Breast epithelium (tissue), 4 donors: ENCODE measurements at regions not wholly inside any gene's neighbourhood (a gene's known extent, or its start where the extent isn't known, plus 50 kb on each side); places are given as distances from the start of the nearest gene placed in this dataset.
A peak's percentile ranks its signal among the peaks of the same experiment; 100 is the strongest.

ENCODE experiments used
- DNase-seq, 2 donors: peaks; one replicate each; pipeline ENCODE4 v3.0.0-alpha.2; 2019; ENCODE audit warnings: low spot score in 2 of 2
- H3K27ac ChIP-seq, 2 donors: fragments of 200-600 bp; sonication (generic) in 1 of 2; one replicate each; pipeline ENCODE4 v1.5.1; 2016 to 2019; ENCODE audit warnings: mild to moderate bottlenecking in 1 of 2
- H3K27me3 ChIP-seq, 2 donors: fragments of 200-600 bp; sonication (generic) in 1 of 2; one replicate each; pipeline versions ENCODE4 v1.5.1 to v1.6.0; 2017 to 2019; ENCODE audit warnings: control low read depth in 1 of 2, mild to moderate bottlenecking in 1 of 2
- H3K36me3 ChIP-seq: fragments of 200-600 bp; one replicate; pipeline ENCODE4 v1.5.1; 2019
- H3K4me1 ChIP-seq, 2 donors: fragments of 200-600 bp; sonication (generic); one replicate each; pipeline ENCODE4 v1.5.1; 2016 to 2019; ENCODE audit warnings: control low read depth in 1 of 2
- H3K4me3 ChIP-seq, 3 donors: fragments of 200-600 bp; sonication (generic); 1 replicate in 2 of 3; 2 replicates in 1 of 3; pipeline ENCODE4 v1.5.1; 2016 to 2019; ENCODE audit warnings: mild to moderate bottlenecking in 3 of 3, moderate library complexity in 2 of 3
- H3K9me3 ChIP-seq, 2 donors: fragments of 200-600 bp; sonication (generic) in 1 of 2; one replicate each; pipeline ENCODE4 v1.5.1; 2016 to 2019; ENCODE audit warnings: control low read depth in 1 of 2
- CTCF ChIP-seq, 3 donors: fragments of 450-650 bp; IDR thresholded peaks; one replicate each; pipeline ENCODE4 v1.5.1; 2016 to 2017; ENCODE audit warnings: antibody characterized with exemption in 3 of 3, mild to moderate bottlenecking in 3 of 3, moderate library complexity in 3 of 3
- POLR2A ChIP-seq: fragments of 450-650 bp; IDR thresholded peaks from one replicate; pipeline ENCODE4 v1.6.1; 2016; ENCODE audit warnings: antibody characterized with exemption, mild to moderate bottlenecking, moderate library complexity
- POLR2AphosphoS5 ChIP-seq, 3 donors: sonication (generic); formaldehyde crosslinking; IDR thresholded peaks; one replicate each; pipeline ENCODE4 v1.6.1; 2017; ENCODE audit warnings: antibody characterized with exemption in 3 of 3
- intact Hi-C: fragments of 100-400 bp; cut with DNase I; formaldehyde crosslinking; loops from one replicate; pipeline ENCODE4 v1.15.1; 2023; ENCODE audit warnings: low total_unique reads

- TF ChIP-seq POLR2AphosphoS5 (IDR thresholded peaks at IDR 0.05) (no peak), POLR2A (no peak), CTCF (IDR thresholded peaks at IDR 0.05) (no peak)
- H3K4me3 ChIP-seq: no peak overlapping the region
- no peaks in the 10 kb centered on the region for H3K4me1 ChIP-seq
- intact Hi-C loops: no loop called here
- peaks cover 0 to 6% of the 10 kb centered on the region in 2 donors for H3K9me3 ChIP-seq
- no peaks in the 10 kb centered on the region for H3K27me3 ChIP-seq
- no peaks in the 10 kb centered on the region for H3K36me3 ChIP-seq
- DNase-seq: no peak
- no peak overlapping the region for H3K27ac ChIP-seq
Observed at GRCh38 chr16:35543486-35543885, 2084.1 kb downstream of the TP53TG3F start.

GRCh38 chr16:35552763-35553162, 2093.4 kb downstream of the TP53TG3F start:
- H3K27ac ChIP-seq: no peak overlapping the region
- H3K27me3 ChIP-seq: no peaks in the 10 kb centered on the region
- H3K9me3 ChIP-seq: peaks cover 0 to 7% of the 10 kb centered on the region in 2 donors
- H3K36me3 ChIP-seq: no peaks in the 10 kb centered on the region
- no peak overlapping the region for H3K4me3 ChIP-seq
- no peak for DNase-seq
- intact Hi-C loops: no loop called here
- H3K4me1 ChIP-seq: no peaks in the 10 kb centered on the region
- TF ChIP-seq POLR2A (no peak), CTCF (IDR thresholded peaks at IDR 0.05) (no peak), POLR2AphosphoS5 (IDR thresholded peaks at IDR 0.05) (no peak)

GRCh38 chr16:35557731-35558130, 2098.3 kb downstream of the TP53TG3F start:
- DNase-seq: no peak
- Histone ChIP-seq H3K9me3 (peaks cover 0 to 3% of the 10 kb centered on the region in 2 donors), H3K4me1 (no peaks in the 10 kb centered on the region), H3K36me3 (no peaks in the 10 kb centered on the region), H3K4me3 (no peak overlapping the region), H3K27ac (no peak overlapping the region), H3K27me3 (no peaks in the 10 kb centered on the region)
- TF ChIP-seq CTCF (IDR thresholded peaks at IDR 0.05) (no peak), POLR2A (no peak), POLR2AphosphoS5 (IDR thresholded peaks at IDR 0.05) (no peak)
- intact Hi-C loops: no loop called here

- no peaks in the 10 kb centered on the region for H3K36me3 ChIP-seq
- intact Hi-C loops: no loop called here
- H3K27ac ChIP-seq: no peak overlapping the region
- DNase-seq: no peak
- no peak for TF ChIP-seq POLR2A
- TF ChIP-seq POLR2AphosphoS5 (IDR thresholded peaks at IDR 0.05): no peak
- TF ChIP-seq CTCF (IDR thresholded peaks at IDR 0.05): peak in 1 of 3 donors; percentile 13
- H3K4me1 ChIP-seq: no peaks in the 10 kb centered on the region
- no peaks in the 10 kb centered on the region for H3K9me3 ChIP-seq
- no peak overlapping the region for H3K4me3 ChIP-seq
- H3K27me3 ChIP-seq: no peaks in the 10 kb centered on the region
Observed at GRCh38 chr16:35559911-35560636, 2100.7 kb downstream of the TP53TG3F start.

- H3K27me3 ChIP-seq: no peaks in the 10 kb centered on the region
- no peak overlapping the region for H3K4me3 ChIP-seq
- H3K4me1 ChIP-seq: no peaks in the 10 kb centered on the region
- H3K36me3 ChIP-seq: no peaks in the 10 kb centered on the region
- DNase-seq: no peak
- TF ChIP-seq POLR2A: no peak
- TF ChIP-seq POLR2AphosphoS5 (IDR thresholded peaks at IDR 0.05): no peak
- no peak for TF ChIP-seq CTCF (IDR thresholded peaks at IDR 0.05)
- H3K27ac ChIP-seq: no peak overlapping the region
- intact Hi-C loops: no loop called here
- no peaks in the 10 kb centered on the region for H3K9me3 ChIP-seq
Observed at GRCh38 chr16:35560637-35560984, 2101.2 kb downstream of the TP53TG3F start.
